H9 (cell line): ENCODE measurements at regions not wholly inside any gene's neighbourhood (a gene's known extent, or its start where the extent isn't known, plus 50 kb on each side); places are given as distances from the start of the nearest gene placed in this dataset.
A peak's percentile ranks its signal among the peaks of the same experiment; 100 is the strongest.

Experiments
- DNase-seq: peaks from one replicate; pipeline ENCODE4 v3.0.0-alpha.2; 2017
- H2AFZ ChIP-seq: one replicate; pipeline ENCODE4 v1.6.1; 2013; ENCODE audit warnings: mild to moderate bottlenecking, low read length, control low read depth, moderate library complexity
- H2AK5ac ChIP-seq: 2 replicates; pipeline ENCODE4 v1.6.1; 2013; ENCODE audit warnings: low read length, control low read depth, mixed read lengths; ENCODE audit not compliant: insufficient read length
- H2BK120ac ChIP-seq: one replicate; pipeline ENCODE4 v1.6.1; 2013; ENCODE audit warnings: low read depth, mild to moderate bottlenecking, low read length, control low read depth, inconsistent platforms; ENCODE audit not compliant: poor library complexity, severe bottlenecking
- H2BK12ac ChIP-seq: 2 replicates; pipeline ENCODE4 v1.6.1; 2013; ENCODE audit warnings: low read length, control low read depth, mixed read lengths, low read depth; ENCODE audit not compliant: insufficient read length
- H2BK15ac ChIP-seq: 2 replicates; pipeline ENCODE4 v1.6.1; 2013; ENCODE audit warnings: low read depth, low read length, control low read depth
- H2BK20ac ChIP-seq: one replicate; pipeline ENCODE4 v1.6.1; 2013; ENCODE audit warnings: low read depth, mild to moderate bottlenecking, low read length, control low read depth, inconsistent platforms; ENCODE audit not compliant: poor library complexity, severe bottlenecking
- H2BK5ac ChIP-seq: 2 replicates; pipeline ENCODE4 v1.6.1; 2013; ENCODE audit warnings: low read length, control low read depth, mixed read lengths; ENCODE audit not compliant: insufficient read length
- H3K14ac ChIP-seq: 2 replicates; pipeline ENCODE4 v1.6.1; 2013; ENCODE audit warnings: low read length, control low read depth; ENCODE audit not compliant: insufficient read depth
- H3K18ac ChIP-seq: 2 replicates; pipeline ENCODE4 v1.6.1; 2013; ENCODE audit warnings: low read depth, mild to moderate bottlenecking, mixed read lengths, low read length, control low read depth; ENCODE audit not compliant: insufficient read length
- H3K23ac ChIP-seq: 2 replicates; pipeline ENCODE4 v1.6.1; 2013; ENCODE audit warnings: low read length, control low read depth, mixed read lengths, low read depth; ENCODE audit not compliant: insufficient read length
- H3K23me2 ChIP-seq: 2 replicates; pipeline ENCODE4 v1.6.1; 2013; ENCODE audit warnings: low read depth, mild to moderate bottlenecking, mixed read lengths, low read length, control low read depth; ENCODE audit not compliant: insufficient read length, poor library complexity, severe bottlenecking
- H3K27ac ChIP-seq: 2 replicates; pipeline ENCODE4 v1.5.1; 2013; ENCODE audit warnings: low read length, control low read depth, mixed read lengths, low read depth; ENCODE audit not compliant: insufficient read length
- H3K27me3 ChIP-seq: 2 replicates; pipeline ENCODE4 v1.6.1; 2013; ENCODE audit warnings: low read length, control low read depth, inconsistent platforms; ENCODE audit not compliant: insufficient read depth
- H3K4ac ChIP-seq: 2 replicates; pipeline ENCODE4 v1.6.1; 2013; ENCODE audit warnings: low read depth, mild to moderate bottlenecking, control low read depth, inconsistent platforms, low read length, moderate library complexity
- H3K4me1 ChIP-seq: 2 replicates; pipeline ENCODE4 v1.6.1; 2013; ENCODE audit warnings: low read length, control low read depth, inconsistent platforms; ENCODE audit not compliant: insufficient read depth
- H3K4me2 ChIP-seq: 2 replicates; pipeline ENCODE4 v1.6.1; 2013; ENCODE audit warnings: low read length, control low read depth, mixed read lengths; ENCODE audit not compliant: insufficient read length, insufficient read depth
- H3K56ac ChIP-seq: 2 replicates; pipeline ENCODE4 v1.6.1; 2013; ENCODE audit warnings: low read depth, mild to moderate bottlenecking, mixed read lengths, low read length, control low read depth; ENCODE audit not compliant: insufficient read length
- H3K79me1 ChIP-seq: 2 replicates; pipeline ENCODE4 v1.6.1; 2013; ENCODE audit warnings: low read depth, mild to moderate bottlenecking, moderate library complexity, low read length, control low read depth, inconsistent platforms; ENCODE audit not compliant: insufficient read depth, poor library complexity, severe bottlenecking
- H3K79me2 ChIP-seq: 2 replicates; pipeline ENCODE4 v1.6.1; 2013; ENCODE audit warnings: low read length, control low read depth, inconsistent platforms; ENCODE audit not compliant: insufficient read depth
- H3K9ac ChIP-seq: 2 replicates; pipeline ENCODE4 v1.6.1; 2013; ENCODE audit warnings: low read length, control low read depth, mixed read lengths; ENCODE audit not compliant: insufficient read length; ENCODE audit errors: extremely low read depth
- H3K9me3 ChIP-seq: one replicate; pipeline ENCODE4 v1.6.1; 2013; ENCODE audit warnings: low read depth, low read length, inconsistent platforms; ENCODE audit not compliant: control insufficient read depth
- H3T11ph ChIP-seq: one replicate; pipeline ENCODE4 v1.6.1; 2013; ENCODE audit warnings: mild to moderate bottlenecking, low read length, control low read depth, inconsistent platforms
- H4K20me1 ChIP-seq: one replicate; pipeline ENCODE4 v1.6.1; 2013; ENCODE audit not compliant: control insufficient read depth, insufficient read length, insufficient read depth
- H4K5ac ChIP-seq: 2 replicates; pipeline ENCODE4 v1.6.1; 2013; ENCODE audit warnings: low read depth, mild to moderate bottlenecking, mixed read lengths, low read length, control low read depth; ENCODE audit not compliant: insufficient read length
- H4K8ac ChIP-seq: replicated peaks from 2 replicates; pipeline ENCODE4 v1.6.1; 2013; ENCODE audit warnings: low read length, control low read depth, mixed read lengths, low read depth; ENCODE audit not compliant: insufficient read length
- H4K91ac ChIP-seq: 2 replicates; pipeline ENCODE4 v1.6.1; 2013; ENCODE audit warnings: low read depth, mild to moderate bottlenecking, moderate library complexity, mixed read lengths, low read length, control low read depth; ENCODE audit not compliant: insufficient read length
- H3K27ac Mint-ChIP-seq, 3 experiments: 2 replicates in 2 of 3; 3 replicates in 1 of 3; pipeline ENCODE4 v1.8.0; 2020 to 2021; ENCODE audit warnings: mixed read lengths in 3 of 3, mild to moderate bottlenecking in 1 of 3, moderate library complexity in 1 of 3
- H3K27me3 Mint-ChIP-seq: 2 replicates; pipeline ENCODE4 v1.8.0; 2021; ENCODE audit warnings: low read depth, mild to moderate bottlenecking, moderate library complexity, mixed read lengths
- H3K36me3 Mint-ChIP-seq, 3 experiments: 2 replicates in 2 of 3; 3 replicates in 1 of 3; pipeline ENCODE4 v1.8.0; 2020 to 2021; ENCODE audit warnings: low read depth in 3 of 3, mixed read lengths in 3 of 3; ENCODE audit not compliant: insufficient read depth in 1 of 3
- H3K4me1 Mint-ChIP-seq, 2 experiments: 2 replicates each; pipeline ENCODE4 v1.8.0; 2020; ENCODE audit warnings: mixed read lengths in 2 of 2
- H3K4me3 Mint-ChIP-seq, 2 experiments: 2 replicates in 1 of 2; 3 replicates in 1 of 2; pipeline ENCODE4 v1.8.0; 2020 to 2021; ENCODE audit warnings: mild to moderate bottlenecking in 2 of 2, mixed read lengths in 2 of 2, moderate library complexity in 1 of 2
- H3K9me3 Mint-ChIP-seq, 2 experiments: 2 replicates in 1 of 2; 3 replicates in 1 of 2; pipeline ENCODE4 v1.8.0; 2020; ENCODE audit warnings: mild to moderate bottlenecking in 2 of 2, mixed read lengths in 2 of 2, moderate library complexity in 1 of 2
- WGBS: extraction: QIAGEN DNeasy Blood & Tissue Kit; methylation state at CpG from one replicate; pipeline ENCODE4 v1.1.7; 2013; ENCODE audit warnings: missing lambda C conversion rate, low lambda C conversion rate, mixed read lengths; ENCODE audit not compliant: insufficient read length; ENCODE audit errors: extremely low coverage; 5-methylcytosine and 5-hydroxymethylcytosine counted together
- TF ChIP-seq, protein P1 (sequence below): fragments of 200-600 bp; sonication (generic); conservative IDR thresholded peaks from 3 replicates; pipeline ENCODE4 v1.8.0; 2021; ENCODE audit warnings: antibody characterized with exemption, mild to moderate bottlenecking

GRCh38 chr10:18795549-18795948, 136.3 kb downstream of the ARL5B start:
- no peak overlapping the region for H3T11ph ChIP-seq
- WGBS = no CpG with 5 or more reads among the region's 3 CpGs
- no peak overlapping the region for H2BK20ac ChIP-seq
- H2BK12ac ChIP-seq = no peak overlapping the region
- no peaks in the 10 kb centered on the region for H3K79me1 ChIP-seq
- no peak overlapping the region for H2BK5ac ChIP-seq
- H3K23me2 ChIP-seq = no peaks in the 10 kb centered on the region
- H2BK15ac ChIP-seq = no peak overlapping the region
- no peaks in the 10 kb centered on the region for H3K27me3 ChIP-seq
- H3K4me2 ChIP-seq = no peak overlapping the region
- no peak overlapping the region for H3K23ac ChIP-seq
- no peak overlapping the region for H3K14ac ChIP-seq
- H4K20me1 ChIP-seq = no peaks in the 10 kb centered on the region
- no peak overlapping the region for H2AK5ac ChIP-seq
- H3K4ac ChIP-seq = no peak overlapping the region
- no peaks in the 10 kb centered on the region for H3K4me1 Mint-ChIP-seq
- H2BK120ac ChIP-seq = no peak overlapping the region
- no peak overlapping the region for H4K5ac ChIP-seq
- no peaks in the 10 kb centered on the region for H3K9me3 ChIP-seq
- no peak overlapping the region for H3K4me3 Mint-ChIP-seq
- no peak overlapping the region for H3K56ac ChIP-seq
- H3K9me3 Mint-ChIP-seq = 0 out of 5 replicates have a peak, but pooled peaks cover 0 to 5% of the 10 kb centered on the region in 2 experiments
- H3K27ac Mint-ChIP-seq = peak overlapping the region in 1 of 3 experiments; percentile 79; a peak in 1 of 7 replicates
- TF ChIP-seq, protein P1, sequence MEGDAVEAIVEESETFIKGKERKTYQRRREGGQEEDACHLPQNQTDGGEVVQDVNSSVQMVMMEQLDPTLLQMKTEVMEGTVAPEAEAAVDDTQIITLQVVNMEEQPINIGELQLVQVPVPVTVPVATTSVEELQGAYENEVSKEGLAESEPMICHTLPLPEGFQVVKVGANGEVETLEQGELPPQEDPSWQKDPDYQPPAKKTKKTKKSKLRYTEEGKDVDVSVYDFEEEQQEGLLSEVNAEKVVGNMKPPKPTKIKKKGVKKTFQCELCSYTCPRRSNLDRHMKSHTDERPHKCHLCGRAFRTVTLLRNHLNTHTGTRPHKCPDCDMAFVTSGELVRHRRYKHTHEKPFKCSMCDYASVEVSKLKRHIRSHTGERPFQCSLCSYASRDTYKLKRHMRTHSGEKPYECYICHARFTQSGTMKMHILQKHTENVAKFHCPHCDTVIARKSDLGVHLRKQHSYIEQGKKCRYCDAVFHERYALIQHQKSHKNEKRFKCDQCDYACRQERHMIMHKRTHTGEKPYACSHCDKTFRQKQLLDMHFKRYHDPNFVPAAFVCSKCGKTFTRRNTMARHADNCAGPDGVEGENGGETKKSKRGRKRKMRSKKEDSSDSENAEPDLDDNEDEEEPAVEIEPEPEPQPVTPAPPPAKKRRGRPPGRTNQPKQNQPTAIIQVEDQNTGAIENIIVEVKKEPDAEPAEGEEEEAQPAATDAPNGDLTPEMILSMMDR = no peak
- H3K79me2 ChIP-seq = no peaks in the 10 kb centered on the region
- no peak overlapping the region for H4K8ac ChIP-seq
- H3K36me3 Mint-ChIP-seq = peaks cover 0 to 6% (median 0%) of the 10 kb centered on the region in 3 experiments; a peak in 3 of 7 replicates
- no peaks in the 10 kb centered on the region for H3K27me3 Mint-ChIP-seq
- no peak overlapping the region for H3K27ac ChIP-seq
- DNase-seq = no peak
- no peak overlapping the region for H3K9ac ChIP-seq
- H3K4me1 ChIP-seq = no peaks in the 10 kb centered on the region
- no peak overlapping the region for H3K18ac ChIP-seq
- no peak overlapping the region for H4K91ac ChIP-seq
- H2AFZ ChIP-seq = no peak overlapping the region
